AG04450 (cell line): ENCODE measurements at regions not wholly inside any gene's neighbourhood (a gene's known extent, or its start where the extent isn't known, plus 50 kb on each side); places are given as distances from the start of the nearest gene placed in this dataset.

Experiments
- CTCF ChIA-PET: fragments of 300-600, 350-600 bp; formaldehyde crosslinking; extraction: SDS; loops from one replicate; lab custom pipeline; 2022; ENCODE audit warnings: antibody characterized with exemption, inconsistent platforms; lab: Charles Lee
- POLR2A ChIA-PET: fragments of 350-600 bp; formaldehyde crosslinking; extraction: SDS; loops from one replicate; lab custom pipeline; 2021; ENCODE audit warnings: antibody characterized with exemption, inconsistent platforms; lab: Yijun Ruan, JAX
- DNase-seq: peaks from one replicate; pipeline ENCODE4 v3.0.0-alpha.2; 2011; ENCODE audit warnings: low read depth, low spot score
- H3K27ac ChIP-seq: one replicate; pipeline ENCODE4 v1.5.1; 2012; ENCODE audit warnings: low read depth, low read length, control low read depth
- H3K27me3 ChIP-seq: one replicate; pipeline ENCODE4 v1.6.0; 2012; ENCODE audit warnings: low read length; ENCODE audit not compliant: control insufficient read depth, insufficient read depth
- H3K4me3 ChIP-seq: 2 replicates; pipeline ENCODE4 v1.5.1; 2011; ENCODE audit warnings: mild to moderate bottlenecking, low read depth, low read length, control low read depth
- H3K9me3 ChIP-seq: 2 replicates; pipeline ENCODE4 v1.5.1; 2012; ENCODE audit warnings: low read length; ENCODE audit not compliant: control insufficient read depth, insufficient read depth
- TF ChIP-seq, protein P1 (sequence below): IDR thresholded peaks from 2 replicates; pipeline ENCODE4 v1.5.1; 2011; ENCODE audit warnings: low read depth, low read length, control low read depth, inconsistent platforms

DNA sequence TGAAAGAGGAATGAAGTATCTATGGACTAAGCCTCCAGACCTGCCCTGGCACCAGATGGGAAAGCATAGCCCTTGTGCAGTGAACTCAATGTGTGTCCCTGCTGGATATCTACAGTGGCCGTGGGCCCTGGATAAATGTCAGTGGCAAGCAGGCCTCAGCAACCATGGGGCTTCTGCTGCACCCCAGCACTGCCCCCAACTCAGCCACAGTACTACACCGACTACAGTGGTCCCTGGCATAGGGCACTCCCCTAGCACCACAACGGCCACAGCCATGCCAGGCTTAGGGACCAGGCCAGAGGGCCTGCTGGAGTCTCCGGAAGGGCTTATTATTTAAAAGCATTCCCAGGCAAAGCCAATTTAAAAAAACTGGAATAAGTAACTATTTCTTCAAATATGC is 459.1 kb downstream of the SH2D1A start:
- H3K27ac ChIP-seq: no peak overlapping the region
- TF ChIP-seq, protein P1, sequence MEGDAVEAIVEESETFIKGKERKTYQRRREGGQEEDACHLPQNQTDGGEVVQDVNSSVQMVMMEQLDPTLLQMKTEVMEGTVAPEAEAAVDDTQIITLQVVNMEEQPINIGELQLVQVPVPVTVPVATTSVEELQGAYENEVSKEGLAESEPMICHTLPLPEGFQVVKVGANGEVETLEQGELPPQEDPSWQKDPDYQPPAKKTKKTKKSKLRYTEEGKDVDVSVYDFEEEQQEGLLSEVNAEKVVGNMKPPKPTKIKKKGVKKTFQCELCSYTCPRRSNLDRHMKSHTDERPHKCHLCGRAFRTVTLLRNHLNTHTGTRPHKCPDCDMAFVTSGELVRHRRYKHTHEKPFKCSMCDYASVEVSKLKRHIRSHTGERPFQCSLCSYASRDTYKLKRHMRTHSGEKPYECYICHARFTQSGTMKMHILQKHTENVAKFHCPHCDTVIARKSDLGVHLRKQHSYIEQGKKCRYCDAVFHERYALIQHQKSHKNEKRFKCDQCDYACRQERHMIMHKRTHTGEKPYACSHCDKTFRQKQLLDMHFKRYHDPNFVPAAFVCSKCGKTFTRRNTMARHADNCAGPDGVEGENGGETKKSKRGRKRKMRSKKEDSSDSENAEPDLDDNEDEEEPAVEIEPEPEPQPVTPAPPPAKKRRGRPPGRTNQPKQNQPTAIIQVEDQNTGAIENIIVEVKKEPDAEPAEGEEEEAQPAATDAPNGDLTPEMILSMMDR: no peak
- no peak overlapping the region for H3K4me3 ChIP-seq
- no peak for DNase-seq
- no peaks in the 10 kb centered on the region for H3K27me3 ChIP-seq
- CTCF ChIA-PET: no interaction called here
- H3K9me3 ChIP-seq: peaks cover 6% of the 10 kb centered on the region; the same call in 1 of the 2 replicates
- POLR2A ChIA-PET: no interaction called here

GRCh38 chrX:124814106-124814505 is 467.7 kb downstream of the SH2D1A start:
- no peak for DNase-seq
- ChIA-PET CTCF (no interaction called here), POLR2A (no interaction called here)
- TF ChIP-seq, protein P1: no peak
- H3K4me3 ChIP-seq: no peak overlapping the region
- H3K27ac ChIP-seq: no peak overlapping the region
- no peaks in the 10 kb centered on the region for H3K9me3 ChIP-seq
- H3K27me3 ChIP-seq: no peaks in the 10 kb centered on the region

DNA sequence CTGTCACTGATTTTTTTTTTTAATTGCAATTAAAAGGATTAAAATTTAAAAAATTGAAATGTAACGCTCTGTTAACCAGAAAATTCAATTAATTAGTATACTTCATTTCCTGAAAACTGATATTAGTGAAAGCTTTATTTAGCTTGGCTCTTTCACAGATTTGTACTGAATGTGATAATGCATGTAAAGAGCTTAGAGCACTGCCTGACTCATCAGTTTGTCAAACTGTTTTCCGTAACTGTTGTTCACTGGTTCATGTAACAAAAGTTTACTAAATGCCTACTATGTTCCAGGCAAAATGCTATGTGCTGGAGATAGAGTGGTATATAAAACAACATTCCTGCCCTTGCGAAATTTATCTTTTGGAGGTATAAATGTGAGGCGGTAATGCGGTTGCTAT is 471.7 kb downstream of the SH2D1A start:
- no peak for DNase-seq
- Histone ChIP-seq H3K9me3 (no peaks in the 10 kb centered on the region), H3K27me3 (no peaks in the 10 kb centered on the region), H3K27ac (no peak overlapping the region), H3K4me3 (no peak overlapping the region)
- TF ChIP-seq, protein P1: no peak
- ChIA-PET POLR2A (no interaction called here), CTCF (no interaction called here)

DNA sequence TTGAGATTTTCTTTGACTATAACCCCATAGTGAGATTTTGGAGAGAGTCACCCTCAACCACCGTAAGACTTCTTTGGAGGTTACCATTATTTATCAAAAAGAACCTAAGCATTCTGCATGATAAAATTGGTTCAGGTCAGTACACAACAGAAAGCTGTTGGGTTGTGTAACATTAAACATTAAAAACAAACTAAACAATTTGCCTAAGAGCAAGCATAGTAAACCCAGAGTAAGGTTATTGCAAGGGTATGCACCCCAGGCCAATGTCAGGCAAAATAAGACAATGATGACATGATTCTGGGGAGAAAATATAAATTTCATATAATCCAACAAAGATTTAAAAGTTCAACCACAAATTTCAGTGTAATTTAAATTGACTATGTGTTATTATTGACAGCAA is 472.4 kb downstream of the SH2D1A start:
- H3K27me3 ChIP-seq: no peaks in the 10 kb centered on the region
- H3K4me3 ChIP-seq: no peak overlapping the region
- no peak for DNase-seq
- TF ChIP-seq, protein P1: no peak
- H3K27ac ChIP-seq: no peak overlapping the region
- H3K9me3 ChIP-seq: no peaks in the 10 kb centered on the region
- ChIA-PET CTCF (no interaction called here), POLR2A (no interaction called here)

DNA sequence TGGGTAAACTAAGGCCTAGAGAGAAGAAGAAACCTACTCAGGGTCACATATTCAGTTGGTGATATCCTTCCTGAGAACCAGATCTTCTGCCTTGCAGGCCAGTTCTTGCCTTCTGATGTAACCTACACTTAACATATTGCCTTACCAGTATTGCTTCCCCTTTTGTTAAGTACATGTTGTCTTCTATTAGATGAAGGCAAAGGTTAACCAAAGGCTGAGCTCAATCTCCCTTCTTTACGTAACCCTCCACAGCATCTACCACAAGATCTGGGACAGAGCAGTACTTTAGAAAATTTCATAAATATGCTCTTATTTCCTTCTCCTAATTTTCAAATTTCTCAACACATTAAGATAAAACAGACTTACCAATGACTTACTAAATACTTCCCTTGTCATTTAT is 474.4 kb downstream of the SH2D1A start:
- ChIA-PET POLR2A (no interaction called here), CTCF (no interaction called here)
- TF ChIP-seq, protein P1: no peak
- Histone ChIP-seq H3K9me3 (no peaks in the 10 kb centered on the region), H3K27ac (no peak overlapping the region), H3K4me3 (no peak overlapping the region), H3K27me3 (no peaks in the 10 kb centered on the region)
- no peak for DNase-seq
